Epithelial cell of proximal tubule (primary cell): ENCODE measurements at regions not wholly inside any gene's neighbourhood (a gene's known extent, or its start where the extent isn't known, plus 50 kb on each side); places are given as distances from the start of the nearest gene placed in this dataset.

Experiments used
- DNase-seq: peaks from one replicate; pipeline ENCODE4 v3.0.0-alpha.2; 2011; ENCODE audit warnings: low read depth
- H3K4me3 ChIP-seq: 2 replicates; pipeline ENCODE4 v1.5.1; 2011; ENCODE audit warnings: low read depth, mild to moderate bottlenecking, low read length
- TF ChIP-seq, protein P1 (sequence below): conservative IDR thresholded peaks from 2 replicates; pipeline ENCODE4 v1.5.1; 2012; ENCODE audit warnings: low read depth, mild to moderate bottlenecking, low read length

- no peak overlapping the region for H3K4me3 ChIP-seq
- no peak for DNase-seq
- TF ChIP-seq, protein P1, sequence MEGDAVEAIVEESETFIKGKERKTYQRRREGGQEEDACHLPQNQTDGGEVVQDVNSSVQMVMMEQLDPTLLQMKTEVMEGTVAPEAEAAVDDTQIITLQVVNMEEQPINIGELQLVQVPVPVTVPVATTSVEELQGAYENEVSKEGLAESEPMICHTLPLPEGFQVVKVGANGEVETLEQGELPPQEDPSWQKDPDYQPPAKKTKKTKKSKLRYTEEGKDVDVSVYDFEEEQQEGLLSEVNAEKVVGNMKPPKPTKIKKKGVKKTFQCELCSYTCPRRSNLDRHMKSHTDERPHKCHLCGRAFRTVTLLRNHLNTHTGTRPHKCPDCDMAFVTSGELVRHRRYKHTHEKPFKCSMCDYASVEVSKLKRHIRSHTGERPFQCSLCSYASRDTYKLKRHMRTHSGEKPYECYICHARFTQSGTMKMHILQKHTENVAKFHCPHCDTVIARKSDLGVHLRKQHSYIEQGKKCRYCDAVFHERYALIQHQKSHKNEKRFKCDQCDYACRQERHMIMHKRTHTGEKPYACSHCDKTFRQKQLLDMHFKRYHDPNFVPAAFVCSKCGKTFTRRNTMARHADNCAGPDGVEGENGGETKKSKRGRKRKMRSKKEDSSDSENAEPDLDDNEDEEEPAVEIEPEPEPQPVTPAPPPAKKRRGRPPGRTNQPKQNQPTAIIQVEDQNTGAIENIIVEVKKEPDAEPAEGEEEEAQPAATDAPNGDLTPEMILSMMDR: no peak
Observed at GRCh38 chr12:46521145-46521544, 148.6 kb upstream of the SLC38A2 start.

GRCh38 chr12:46519407-46519806, 146.8 kb upstream of the SLC38A2 start:
- DNase-seq: no peak
- no peak overlapping the region for H3K4me3 ChIP-seq
- TF ChIP-seq, protein P1: no peak

DNA sequence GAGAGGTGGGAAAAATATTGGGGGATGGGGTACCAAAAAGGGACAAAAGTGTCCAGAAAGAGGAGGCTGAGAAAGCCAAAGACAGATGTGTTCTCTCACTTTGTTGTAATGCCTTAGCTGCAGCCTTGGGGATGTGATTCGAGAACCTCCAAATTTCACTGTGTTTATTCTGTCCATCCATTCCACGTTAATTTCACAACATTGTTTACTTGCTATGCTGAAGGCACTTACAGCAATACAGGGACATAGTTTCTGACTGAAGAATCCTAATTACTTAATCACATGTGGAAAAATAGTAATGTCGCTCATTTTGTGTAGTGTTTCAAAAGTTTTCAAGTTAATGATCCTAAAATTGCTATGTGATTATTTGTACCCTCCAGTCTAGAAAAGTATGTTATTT, 146.2 kb upstream of the SLC38A2 start:
- H3K4me3 ChIP-seq: no peak overlapping the region
- TF ChIP-seq, protein P1: no peak
- DNase-seq: no peak

GRCh38 chr12:46518169-46518568, 145.6 kb upstream of the SLC38A2 start:
- H3K4me3 ChIP-seq: no peak overlapping the region
- TF ChIP-seq, protein P1: no peak
- DNase-seq: no peak

DNA sequence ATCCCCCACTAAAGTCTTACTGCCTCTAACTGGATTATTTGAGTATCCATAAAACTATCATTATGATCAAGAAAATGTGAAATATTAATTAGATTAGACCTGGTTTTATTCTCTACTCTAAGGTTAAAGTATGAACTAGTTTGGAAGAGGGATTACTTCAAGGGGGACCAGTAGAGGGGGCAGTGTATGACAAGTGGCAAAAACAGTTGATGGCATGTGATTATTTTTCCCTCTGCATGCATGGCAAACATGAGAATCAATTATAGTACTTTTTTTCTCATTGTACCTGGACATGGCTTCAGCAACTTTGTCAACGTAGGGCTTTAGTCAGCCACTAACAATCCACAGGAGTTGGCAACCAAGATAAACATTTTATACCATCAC, 145.0 kb upstream of the SLC38A2 start:
- TF ChIP-seq, protein P1: peak; percentile 14
- no peak for DNase-seq
- no peak overlapping the region for H3K4me3 ChIP-seq

- TF ChIP-seq, protein P1: no peak
- no peak for DNase-seq
- H3K4me3 ChIP-seq: no peak overlapping the region
Observed at GRCh38 chr12:46516933-46517578, 144.5 kb upstream of the SLC38A2 start.

DNA sequence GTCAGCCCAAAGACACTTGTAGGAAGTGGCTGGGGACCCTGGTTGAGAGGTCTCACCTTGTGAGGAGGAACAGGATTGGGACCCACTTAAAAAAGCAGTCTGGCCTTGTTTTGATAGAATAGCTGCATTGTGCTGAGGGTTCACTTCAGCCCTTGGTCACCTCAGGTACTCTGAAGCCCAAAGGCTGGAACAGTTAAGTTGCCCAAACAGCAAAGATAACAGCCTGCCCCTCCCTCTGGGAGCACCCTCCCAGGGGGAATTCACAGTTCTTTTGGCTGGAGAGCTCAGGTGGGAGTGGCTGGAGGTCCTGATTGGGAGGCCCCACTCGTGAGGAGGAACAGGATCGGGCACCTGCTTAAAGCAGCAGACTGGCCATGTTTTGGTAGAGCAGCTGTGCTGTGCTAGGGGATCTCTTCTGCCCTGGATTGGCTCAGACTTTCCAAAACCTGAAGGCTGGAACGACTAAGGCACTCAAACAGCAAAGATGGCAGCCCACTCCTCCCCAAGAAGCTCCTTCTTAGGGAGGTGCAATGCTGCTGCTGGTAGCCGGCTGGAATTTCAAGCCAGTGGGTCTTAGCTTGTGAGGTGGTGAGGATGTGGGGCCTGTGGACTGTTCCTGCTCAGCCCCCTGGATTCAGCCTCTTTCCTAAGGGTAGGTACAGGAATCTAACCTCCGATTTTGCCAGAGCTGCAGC, 143.8 kb upstream of the SLC38A2 start:
- H3K4me3 ChIP-seq: no peak overlapping the region
- TF ChIP-seq, protein P1: no peak
- DNase-seq: no peak
